Prostate gland (tissue), 2 donors: ENCODE measurements at regions not wholly inside any gene's neighbourhood (a gene's known extent, or its start where the extent isn't known, plus 50 kb on each side); places are given as distances from the start of the nearest gene placed in this dataset.

Source experiments
- DNase-seq: peaks from one replicate; pipeline ENCODE4 v3.0.0-alpha.2; 2019; ENCODE audit warnings: low spot score
- H3K27ac ChIP-seq, 2 donors: fragments of 200-600 bp; sonication (generic); 2 replicates each; pipeline ENCODE4 v1.5.1; 2017 to 2019
- H3K27me3 ChIP-seq: fragments of 200-600 bp; sonication (generic); replicated peaks from 2 replicates; pipeline ENCODE4 v1.5.1; 2019; ENCODE audit not compliant: insufficient read depth
- H3K36me3 ChIP-seq, 2 donors: fragments of 200-600 bp; sonication (generic); 1 replicate in 1 of 2; 2 replicates in 1 of 2; pipeline versions ENCODE4 v1.5.1 to v1.8.1; 2017 to 2019
- H3K4me1 ChIP-seq: fragments of 200-600 bp; sonication (generic); replicated peaks from 2 replicates; pipeline ENCODE4 v1.5.1; 2019
- H3K4me3 ChIP-seq, 2 donors: fragments of 200-600 bp; sonication (generic); 2 replicates each; pipeline ENCODE4 v1.5.1; 2017 to 2019
- H3K9me3 ChIP-seq: fragments of 200-600 bp; sonication (generic); 2 replicates; pipeline ENCODE4 v1.5.1; 2017
- CTCF ChIP-seq, 4 experiments: fragments of 200-600 bp in 2 of 4; fragments of 450-650 bp in 2 of 4; sonication (generic) in 2 of 4; IDR thresholded peaks; 1 replicate in 3 of 4; 2 replicates in 1 of 4; pipeline ENCODE4 v1.5.1; 2016 to 2019; ENCODE audit warnings: antibody characterized with exemption in 4 of 4, mild to moderate bottlenecking in 2 of 4, moderate library complexity in 2 of 4
- POLR2A ChIP-seq: fragments of 450-650 bp; IDR thresholded peaks from one replicate; pipeline ENCODE4 v1.6.1; 2016; ENCODE audit warnings: antibody characterized with exemption, mild to moderate bottlenecking
- POLR2AphosphoS5 ChIP-seq: sonication (generic); formaldehyde crosslinking; IDR thresholded peaks from one replicate; pipeline ENCODE4 v1.6.1; 2017; ENCODE audit warnings: antibody characterized with exemption
- WGBS: methylation state at CpG from one replicate; pipeline ENCODE4 v1.1.5; 2018; 5-methylcytosine and 5-hydroxymethylcytosine counted together
- intact Hi-C: fragments of 100-400 bp; cut with DNase I; formaldehyde crosslinking; loops from one replicate; pipeline ENCODE4 v1.14.2; 2022

- WGBS = 72% methylated on average over 1 of the region's 1 CpG
- Histone ChIP-seq H3K4me1 (no peaks in the 10 kb centered on the region), H3K4me3 (no peak overlapping the region), H3K9me3 (no peaks in the 10 kb centered on the region), H3K27me3 (no peaks in the 10 kb centered on the region), H3K27ac (no peak overlapping the region), H3K36me3 (no peaks in the 10 kb centered on the region)
- intact Hi-C loops = no loop called here
- TF ChIP-seq POLR2AphosphoS5 (no peak), CTCF (IDR thresholded peaks at IDR 0.05) (no peak), POLR2A (no peak)
- DNase-seq = no peak
These were observed 92.2 kb upstream of the SLC28A3 start for GRCh38 chr9:84432746-84433145.

- Histone ChIP-seq H3K9me3 (no peaks in the 10 kb centered on the region), H3K27me3 (no peaks in the 10 kb centered on the region), H3K4me1 (no peaks in the 10 kb centered on the region), H3K4me3 (no peak overlapping the region), H3K36me3 (no peaks in the 10 kb centered on the region), H3K27ac (no peak overlapping the region)
- WGBS = 73% methylated on average over 6 of the region's 6 CpGs
- TF ChIP-seq CTCF (IDR thresholded peaks at IDR 0.05) (no peak), POLR2A (no peak), POLR2AphosphoS5 (no peak)
- intact Hi-C loops = no loop called here
- DNase-seq = no peak
These were observed 95.3 kb upstream of the SLC28A3 start for GRCh38 chr9:84435902-84436301.

- H3K36me3 ChIP-seq = no peaks in the 10 kb centered on the region
- 51% methylated on average over 5 of the region's 5 CpGs for WGBS
- no peaks in the 10 kb centered on the region for H3K9me3 ChIP-seq
- no peaks in the 10 kb centered on the region for H3K4me1 ChIP-seq
- no peaks in the 10 kb centered on the region for H3K27me3 ChIP-seq
- H3K27ac ChIP-seq = no peak overlapping the region
- no peak overlapping the region for H3K4me3 ChIP-seq
- TF ChIP-seq CTCF (IDR thresholded peaks at IDR 0.05) (no peak), POLR2A (no peak), POLR2AphosphoS5 (no peak)
- intact Hi-C loops = no loop called here
- DNase-seq = no peak
These were observed 96.0 kb upstream of the SLC28A3 start for GRCh38 chr9:84436386-84437109.

- Histone ChIP-seq H3K27me3 (no peaks in the 10 kb centered on the region), H3K9me3 (no peaks in the 10 kb centered on the region), H3K27ac (no peak overlapping the region), H3K4me1 (no peaks in the 10 kb centered on the region), H3K4me3 (no peak overlapping the region), H3K36me3 (no peaks in the 10 kb centered on the region)
- no peak for DNase-seq
- TF ChIP-seq POLR2A (no peak), CTCF (IDR thresholded peaks at IDR 0.05) (no peak), POLR2AphosphoS5 (no peak)
- intact Hi-C loops = no loop called here
- 100% methylated on average over 1 of the region's 1 CpG for WGBS
These were observed 97.8 kb upstream of the SLC28A3 start for GRCh38 chr9:84438391-84438790.

GRCh38 chr9:84439250-84439649 lies 98.7 kb upstream of the SLC28A3 start:
- intact Hi-C loops = no loop called here
- 54% methylated on average over 3 of the region's 3 CpGs for WGBS
- DNase-seq = no peak
- Histone ChIP-seq H3K4me3 (no peak overlapping the region), H3K36me3 (no peaks in the 10 kb centered on the region), H3K4me1 (no peaks in the 10 kb centered on the region), H3K27me3 (no peaks in the 10 kb centered on the region), H3K27ac (no peak overlapping the region), H3K9me3 (no peaks in the 10 kb centered on the region)
- no peak for TF ChIP-seq POLR2AphosphoS5
